ENCODE measurements at regions not wholly inside any gene's neighbourhood (a gene's known extent, or its start where the extent isn't known, plus 50 kb on each side); places are given as distances from the start of the nearest gene placed in this dataset.

DNA sequence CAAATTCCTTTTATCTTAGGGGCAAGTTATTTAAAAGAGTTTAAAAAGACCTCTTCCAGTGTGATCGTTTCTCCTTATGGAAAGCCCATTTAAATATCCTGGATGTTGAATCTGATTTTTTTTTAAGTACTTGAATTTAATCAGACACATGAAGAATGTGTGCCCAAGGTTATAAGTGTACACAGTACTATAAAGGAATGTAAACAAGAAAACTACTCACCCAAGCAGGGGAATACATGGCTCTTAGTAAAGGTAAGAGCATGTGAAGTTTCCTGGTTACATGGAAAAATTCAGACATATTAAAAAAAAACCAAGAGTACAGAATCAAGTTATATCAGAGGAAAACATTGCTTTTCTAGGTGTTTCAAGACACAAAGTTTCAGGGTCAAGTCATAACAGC, 546.9 kb downstream of the MATN1 start:
- H3K36me3 ChIP-seq, result no peaks in the 10 kb centered on the region

DNA sequence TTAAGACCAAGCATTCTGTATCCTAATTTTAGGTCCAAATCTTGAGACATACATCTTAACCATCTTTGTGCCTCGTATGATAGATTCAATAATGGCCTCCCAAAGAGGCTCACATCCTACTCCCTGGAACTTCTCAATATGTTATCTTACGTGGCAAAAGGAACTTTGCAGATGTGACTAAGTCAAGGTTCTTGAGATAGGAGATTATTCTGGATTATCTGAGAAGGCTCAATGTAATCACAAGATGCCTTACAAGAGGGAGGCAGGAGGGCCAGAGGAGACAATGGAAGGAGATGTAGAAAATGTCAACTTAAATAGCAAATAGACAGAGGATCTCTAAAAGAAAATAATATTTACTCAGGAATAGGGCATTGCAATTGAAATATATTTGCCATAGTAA, 548.9 kb downstream of the MATN1 start:
- H3F3A ChIP-seq (ENCODE audit: low read depth), result no peaks in the 10 kb centered on the region
- no peak for TF ChIP-seq EZH2 (IDR thresholded peaks at IDR 0.05)
- TF ChIP-seq, protein P1, sequence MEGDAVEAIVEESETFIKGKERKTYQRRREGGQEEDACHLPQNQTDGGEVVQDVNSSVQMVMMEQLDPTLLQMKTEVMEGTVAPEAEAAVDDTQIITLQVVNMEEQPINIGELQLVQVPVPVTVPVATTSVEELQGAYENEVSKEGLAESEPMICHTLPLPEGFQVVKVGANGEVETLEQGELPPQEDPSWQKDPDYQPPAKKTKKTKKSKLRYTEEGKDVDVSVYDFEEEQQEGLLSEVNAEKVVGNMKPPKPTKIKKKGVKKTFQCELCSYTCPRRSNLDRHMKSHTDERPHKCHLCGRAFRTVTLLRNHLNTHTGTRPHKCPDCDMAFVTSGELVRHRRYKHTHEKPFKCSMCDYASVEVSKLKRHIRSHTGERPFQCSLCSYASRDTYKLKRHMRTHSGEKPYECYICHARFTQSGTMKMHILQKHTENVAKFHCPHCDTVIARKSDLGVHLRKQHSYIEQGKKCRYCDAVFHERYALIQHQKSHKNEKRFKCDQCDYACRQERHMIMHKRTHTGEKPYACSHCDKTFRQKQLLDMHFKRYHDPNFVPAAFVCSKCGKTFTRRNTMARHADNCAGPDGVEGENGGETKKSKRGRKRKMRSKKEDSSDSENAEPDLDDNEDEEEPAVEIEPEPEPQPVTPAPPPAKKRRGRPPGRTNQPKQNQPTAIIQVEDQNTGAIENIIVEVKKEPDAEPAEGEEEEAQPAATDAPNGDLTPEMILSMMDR (IDR thresholded peaks at IDR 0.05), result no peak
- no peak for TF ChIP-seq EZH2phosphoT487 (IDR thresholded peaks at IDR 0.05)

More for the DNA sequence above, 546.9 kb downstream of the MATN1 start:
- Mint-ChIP-seq H3K9me3 (no peaks in the 10 kb centered on the region), H3K27me3 (ENCODE audit: insufficient read depth, low read depth) (peaks cover 2% of the 10 kb centered on the region), H3K4me3 (no peak overlapping the region), H3K27ac (no peak overlapping the region), H3K4me1 (no peaks in the 10 kb centered on the region), H3K36me3 (no peaks in the 10 kb centered on the region)
- H3K27me3 ChIP-seq, result no peaks in the 10 kb centered on the region
- H2AFZ ChIP-seq (replicated peaks), result no peak overlapping the region
- H3K4me1 ChIP-seq, result no peaks in the 10 kb centered on the region
- no peak overlapping the region for H3K4me2 ChIP-seq
- no peak for DNase-seq (ENCODE audit: low spot score)
- H3K79me2 ChIP-seq (ENCODE audit: low read depth), result no peaks in the 10 kb centered on the region
- H3F3A ChIP-seq (ENCODE audit: low read depth), result no peaks in the 10 kb centered on the region
- H3K9ac ChIP-seq, result no peak overlapping the region
- no peaks in the 10 kb centered on the region for H4K20me1 ChIP-seq (ENCODE audit: low read depth)
- no peaks in the 10 kb centered on the region for H3K9me3 ChIP-seq (ENCODE audit: low read depth)
- no peak overlapping the region for H3K4me3 ChIP-seq
- no peak overlapping the region for H3K27ac ChIP-seq
- TF ChIP-seq, protein P1 (IDR thresholded peaks at IDR 0.05), result no peak
- no peak for TF ChIP-seq EZH2phosphoT487 (IDR thresholded peaks at IDR 0.05)
- TF ChIP-seq EZH2 (IDR thresholded peaks at IDR 0.05), result no peak

GRCh38 chr1:30173560-30173959, 549.8 kb downstream of the MATN1 start:
- Histone ChIP-seq H3K27me3 (no peaks in the 10 kb centered on the region), H4K20me1 (ENCODE audit: low read depth) (no peaks in the 10 kb centered on the region), H3K9ac (no peak overlapping the region), H2AFZ (replicated peaks) (no peak overlapping the region), H3K4me3 (no peak overlapping the region), H3K4me2 (no peak overlapping the region), H3K79me2 (ENCODE audit: low read depth) (no peaks in the 10 kb centered on the region), H3K36me3 (no peaks in the 10 kb centered on the region), H3K4me1 (no peaks in the 10 kb centered on the region), H3K9me3 (ENCODE audit: low read depth) (no peaks in the 10 kb centered on the region), H3F3A (ENCODE audit: low read depth) (no peaks in the 10 kb centered on the region), H3K27ac (no peak overlapping the region)
- H3K9me3 Mint-ChIP-seq, result no peaks in the 10 kb centered on the region
- TF ChIP-seq EZH2phosphoT487 (IDR thresholded peaks at IDR 0.05) (no peak), EZH2 (IDR thresholded peaks at IDR 0.05) (no peak)
- TF ChIP-seq, protein P1 (IDR thresholded peaks at IDR 0.05), result no peak
- H3K36me3 Mint-ChIP-seq, result no peaks in the 10 kb centered on the region
- DNase-seq (ENCODE audit: low spot score), result no peak
- no peaks in the 10 kb centered on the region for H3K4me1 Mint-ChIP-seq
- H3K4me3 Mint-ChIP-seq, result no peak overlapping the region
- H3K27me3 Mint-ChIP-seq (ENCODE audit: insufficient read depth, low read depth), result peaks cover 3% of the 10 kb centered on the region
- no peak overlapping the region for H3K27ac Mint-ChIP-seq

More for the DNA sequence above, 548.9 kb downstream of the MATN1 start:
- H2AFZ ChIP-seq (replicated peaks), result no peak overlapping the region
- Mint-ChIP-seq H3K9me3 (no peaks in the 10 kb centered on the region), H3K4me3 (no peak overlapping the region), H3K36me3 (no peaks in the 10 kb centered on the region), H3K27me3 (ENCODE audit: insufficient read depth, low read depth) (peaks cover 3% of the 10 kb centered on the region), H3K27ac (no peak overlapping the region), H3K4me1 (no peaks in the 10 kb centered on the region)
- no peak overlapping the region for H3K27ac ChIP-seq
- no peak overlapping the region for H3K4me2 ChIP-seq
- no peaks in the 10 kb centered on the region for H4K20me1 ChIP-seq (ENCODE audit: low read depth)
- H3K9ac ChIP-seq, result no peak overlapping the region
- no peak overlapping the region for H3K4me3 ChIP-seq
- no peaks in the 10 kb centered on the region for H3K4me1 ChIP-seq
- no peaks in the 10 kb centered on the region for H3K79me2 ChIP-seq (ENCODE audit: low read depth)
- H3K36me3 ChIP-seq, result no peaks in the 10 kb centered on the region
- H3K27me3 ChIP-seq, result no peaks in the 10 kb centered on the region
- no peaks in the 10 kb centered on the region for H3K9me3 ChIP-seq (ENCODE audit: low read depth)
- DNase-seq (ENCODE audit: low spot score), result no peak

All from neural progenitor cell (in vitro differentiated cells).